ENCODE measurements at regions not wholly inside any gene's neighbourhood (a gene's known extent, or its start where the extent isn't known, plus 50 kb on each side); places are given as distances from the start of the nearest gene placed in this dataset.
"Not testable (repeated sequence)": the region's sequence is repeated elsewhere in the genome, so short reads cannot be mapped to it uniquely, and the experiment has no call there.

- Histone ChIP-seq H3K36me3 (ENCODE audit: control insufficient read depth, insufficient read depth, low read length) (no peaks in the 10 kb centered on the region), H3K4me3 (ENCODE audit: low read depth, low read length) (no peak overlapping the region), H3K9me3 (ENCODE audit: control insufficient read depth in 2 of 2, low read length in 2 of 2) (peaks cover 0 to under 1% of the 10 kb centered on the region in 2 experiments), H3K27ac (ENCODE audit: insufficient read depth, low read length, poor library complexity, severe bottlenecking) (no peak overlapping the region), H3K27me3 (ENCODE audit: control insufficient read depth, insufficient read depth, low read length) (peaks cover 16% of the 10 kb centered on the region), H3K4me1 (ENCODE audit: control insufficient read depth, insufficient read depth, low read length, poor library complexity, severe bottlenecking) (no peaks in the 10 kb centered on the region)
- Mint-ChIP-seq H3K27ac (no peak overlapping the region), H3K27me3 (peaks cover 24% of the 10 kb centered on the region), H3K4me1 (no peaks in the 10 kb centered on the region), H3K9me3 (peaks cover 0 to 16% (median 6%) of the 10 kb centered on the region in 7 donors), H3K4me3 (no peak overlapping the region), H3K36me3 (no peaks in the 10 kb centered on the region)
- no peak for DNase-seq
- ATAC-seq (ENCODE audit: low read depth in 2 of 2), result no peak
These were observed 211.6 kb downstream of the SYK start for GRCh38 chr9:91012933-91013841.

GRCh38 chr9:91017245-91017644, 215.6 kb downstream of the SYK start:
- no peak for DNase-seq
- no peak for ATAC-seq (ENCODE audit: low read depth in 2 of 2)
- H3K4me3 Mint-ChIP-seq, result no peak overlapping the region
- H3K9me3 Mint-ChIP-seq, result peaks cover 0 to 21% (median 6%) of the 10 kb centered on the region in 7 donors
- no peak overlapping the region for H3K4me3 ChIP-seq (ENCODE audit: low read depth, low read length)
- no peaks in the 10 kb centered on the region for H3K4me1 Mint-ChIP-seq
- no peak overlapping the region for H3K27ac Mint-ChIP-seq
- H3K36me3 ChIP-seq (ENCODE audit: control insufficient read depth, insufficient read depth, low read length), result no peaks in the 10 kb centered on the region
- H3K27me3 Mint-ChIP-seq, result peaks cover 39% of the 10 kb centered on the region
- no peak overlapping the region for H3K27ac ChIP-seq (ENCODE audit: insufficient read depth, low read length, poor library complexity, severe bottlenecking)
- no peaks in the 10 kb centered on the region for H3K4me1 ChIP-seq (ENCODE audit: control insufficient read depth, insufficient read depth, low read length, poor library complexity, severe bottlenecking)
- H3K27me3 ChIP-seq (ENCODE audit: control insufficient read depth, insufficient read depth, low read length), result peaks cover 16% of the 10 kb centered on the region
- H3K9me3 ChIP-seq (ENCODE audit: control insufficient read depth in 2 of 2, low read length in 2 of 2), result peaks cover 0 to 3% of the 10 kb centered on the region in 2 experiments
- no peaks in the 10 kb centered on the region for H3K36me3 Mint-ChIP-seq

- Mint-ChIP-seq H3K9me3 (peaks cover 0 to 15% (median 3%) of the 10 kb centered on the region in 7 donors), H3K27me3 (peaks cover 39% of the 10 kb centered on the region)
- not testable (repeated sequence) for H3K4me3 ChIP-seq (ENCODE audit: low read depth, low read length); H3K36me3 Mint-ChIP-seq; H3K9me3 ChIP-seq (ENCODE audit: control insufficient read depth in 2 of 2, low read length in 2 of 2); H3K27ac ChIP-seq (ENCODE audit: insufficient read depth, low read length, poor library complexity, severe bottlenecking); H3K4me3 Mint-ChIP-seq; H3K36me3 ChIP-seq (ENCODE audit: control insufficient read depth, insufficient read depth, low read length); H3K4me1 ChIP-seq (ENCODE audit: control insufficient read depth, insufficient read depth, low read length, poor library complexity, severe bottlenecking); H3K4me1 Mint-ChIP-seq; ATAC-seq (ENCODE audit: low read depth in 2 of 2); H3K27ac Mint-ChIP-seq; DNase-seq
- peaks cover 11% of the 10 kb centered on the region for H3K27me3 ChIP-seq (ENCODE audit: control insufficient read depth, insufficient read depth, low read length)
These were observed 218.3 kb downstream of the SYK start for GRCh38 chr9:91019871-91020270.

GRCh38 chr9:91021656-91022055, 220.0 kb downstream of the SYK start:
- H3K36me3 ChIP-seq (ENCODE audit: control insufficient read depth, insufficient read depth, low read length); H3K4me1 Mint-ChIP-seq; H3K4me1 ChIP-seq (ENCODE audit: control insufficient read depth, insufficient read depth, low read length, poor library complexity, severe bottlenecking); ATAC-seq (ENCODE audit: low read depth in 2 of 2); H3K36me3 Mint-ChIP-seq; H3K4me3 ChIP-seq (ENCODE audit: low read depth, low read length); H3K27me3 ChIP-seq (ENCODE audit: control insufficient read depth, insufficient read depth, low read length); H3K27ac Mint-ChIP-seq; H3K4me3 Mint-ChIP-seq; H3K27ac ChIP-seq (ENCODE audit: insufficient read depth, low read length, poor library complexity, severe bottlenecking); DNase-seq; H3K9me3 ChIP-seq (ENCODE audit: control insufficient read depth in 2 of 2, low read length in 2 of 2): not testable (repeated sequence)
- H3K9me3 Mint-ChIP-seq, result peaks cover 0 to 12% (median 3%) of the 10 kb centered on the region in 7 donors
- H3K27me3 Mint-ChIP-seq, result peaks cover 39% of the 10 kb centered on the region

- no peak for DNase-seq
- no peak overlapping the region for H3K27ac Mint-ChIP-seq
- H3K4me1 Mint-ChIP-seq, result no peaks in the 10 kb centered on the region
- H3K36me3 ChIP-seq (ENCODE audit: control insufficient read depth, insufficient read depth, low read length), result no peaks in the 10 kb centered on the region
- H3K27ac ChIP-seq (ENCODE audit: insufficient read depth, low read length, poor library complexity, severe bottlenecking), result no peak overlapping the region
- H3K9me3 ChIP-seq (ENCODE audit: control insufficient read depth in 2 of 2, low read length in 2 of 2), result no peaks in the 10 kb centered on the region
- peaks cover 0 to 5% (median 2%) of the 10 kb centered on the region in 7 donors for H3K9me3 Mint-ChIP-seq
- no peaks in the 10 kb centered on the region for H3K27me3 ChIP-seq (ENCODE audit: control insufficient read depth, insufficient read depth, low read length)
- H3K36me3 Mint-ChIP-seq, result no peaks in the 10 kb centered on the region
- H3K4me3 ChIP-seq (ENCODE audit: low read depth, low read length), result no peak overlapping the region
- H3K27me3 Mint-ChIP-seq, result peaks cover 37% of the 10 kb centered on the region
- H3K4me3 Mint-ChIP-seq, result no peak overlapping the region
- ATAC-seq (ENCODE audit: low read depth in 2 of 2), result no peak
- H3K4me1 ChIP-seq (ENCODE audit: control insufficient read depth, insufficient read depth, low read length, poor library complexity, severe bottlenecking), result no peaks in the 10 kb centered on the region
These were observed 222.1 kb downstream of the SYK start for GRCh38 chr9:91023741-91024140.

- Mint-ChIP-seq H3K9me3 (peaks cover 0 to 3% (median 0%) of the 10 kb centered on the region in 7 donors), H3K27ac (no peak overlapping the region)
These were observed 223.2 kb downstream of the SYK start for GRCh38 chr9:91024841-91025240.

GRCh38 chr9:91025856-91026255, 224.2 kb downstream of the SYK start:
- H3K27ac ChIP-seq (ENCODE audit: insufficient read depth, low read length, poor library complexity, severe bottlenecking), result no peak overlapping the region
- H3K9me3 ChIP-seq (ENCODE audit: control insufficient read depth in 2 of 2, low read length in 2 of 2), result no peaks in the 10 kb centered on the region
- no peaks in the 10 kb centered on the region for H3K4me1 Mint-ChIP-seq
- no peak for ATAC-seq (ENCODE audit: low read depth in 2 of 2)
- H3K27me3 Mint-ChIP-seq, result peaks cover 32% of the 10 kb centered on the region
- H3K9me3 Mint-ChIP-seq, result peaks cover 0 to 3% (median 0%) of the 10 kb centered on the region in 7 donors
- H3K27me3 ChIP-seq (ENCODE audit: control insufficient read depth, insufficient read depth, low read length), result no peaks in the 10 kb centered on the region
- no peak overlapping the region for H3K4me3 ChIP-seq (ENCODE audit: low read depth, low read length)
- no peak for DNase-seq
- H3K36me3 Mint-ChIP-seq, result no peaks in the 10 kb centered on the region
- no peak overlapping the region for H3K27ac Mint-ChIP-seq
- no peaks in the 10 kb centered on the region for H3K4me1 ChIP-seq (ENCODE audit: control insufficient read depth, insufficient read depth, low read length, poor library complexity, severe bottlenecking)
- no peaks in the 10 kb centered on the region for H3K36me3 ChIP-seq (ENCODE audit: control insufficient read depth, insufficient read depth, low read length)
- H3K4me3 Mint-ChIP-seq, result no peak overlapping the region

More at GRCh38 chr9:91024841-91025240, 223.2 kb downstream of the SYK start:
- no peak overlapping the region for H3K4me3 ChIP-seq (ENCODE audit: low read depth, low read length)
- Mint-ChIP-seq H3K36me3 (no peaks in the 10 kb centered on the region), H3K4me3 (no peak overlapping the region), H3K27me3 (peaks cover 30% of the 10 kb centered on the region), H3K4me1 (no peaks in the 10 kb centered on the region)
- no peaks in the 10 kb centered on the region for H3K27me3 ChIP-seq (ENCODE audit: control insufficient read depth, insufficient read depth, low read length)
- H3K36me3 ChIP-seq (ENCODE audit: control insufficient read depth, insufficient read depth, low read length), result no peaks in the 10 kb centered on the region
- no peak overlapping the region for H3K27ac ChIP-seq (ENCODE audit: insufficient read depth, low read length, poor library complexity, severe bottlenecking)
- ATAC-seq (ENCODE audit: low read depth in 2 of 2), result no peak
- H3K9me3 ChIP-seq (ENCODE audit: control insufficient read depth in 2 of 2, low read length in 2 of 2), result no peaks in the 10 kb centered on the region
- DNase-seq, result no peak
- H3K4me1 ChIP-seq (ENCODE audit: control insufficient read depth, insufficient read depth, low read length, poor library complexity, severe bottlenecking), result no peaks in the 10 kb centered on the region

GRCh38 chr9:91026266-91026665, 224.6 kb downstream of the SYK start:
- no peak overlapping the region for H3K4me3 Mint-ChIP-seq

More at GRCh38 chr9:91026266-91026665, 224.6 kb downstream of the SYK start:
- Histone ChIP-seq H3K4me1 (ENCODE audit: control insufficient read depth, insufficient read depth, low read length, poor library complexity, severe bottlenecking) (no peaks in the 10 kb centered on the region), H3K9me3 (ENCODE audit: control insufficient read depth in 2 of 2, low read length in 2 of 2) (no peaks in the 10 kb centered on the region), H3K4me3 (ENCODE audit: low read depth, low read length) (no peak overlapping the region), H3K27me3 (ENCODE audit: control insufficient read depth, insufficient read depth, low read length) (no peaks in the 10 kb centered on the region), H3K36me3 (ENCODE audit: control insufficient read depth, insufficient read depth, low read length) (no peaks in the 10 kb centered on the region), H3K27ac (ENCODE audit: insufficient read depth, low read length, poor library complexity, severe bottlenecking) (no peak overlapping the region)
- Mint-ChIP-seq H3K27ac (no peak overlapping the region), H3K27me3 (peaks cover 32% of the 10 kb centered on the region), H3K4me1 (no peaks in the 10 kb centered on the region), H3K9me3 (peaks cover 0 to 4% (median 0%) of the 10 kb centered on the region in 7 donors), H3K36me3 (no peaks in the 10 kb centered on the region)
- ATAC-seq (ENCODE audit: low read depth in 2 of 2), result no peak
- DNase-seq, result no peak
